H9 (cell line): ENCODE measurements at regions not wholly inside any gene's neighbourhood (a gene's known extent, or its start where the extent isn't known, plus 50 kb on each side); places are given as distances from the start of the nearest gene placed in this dataset.

Source experiments
- DNase-seq: peaks from one replicate; pipeline ENCODE4 v3.0.0-alpha.2; 2017
- H2AFZ ChIP-seq: one replicate; pipeline ENCODE4 v1.6.1; 2013; ENCODE audit warnings: mild to moderate bottlenecking, low read length, control low read depth, moderate library complexity
- H2AK5ac ChIP-seq: 2 replicates; pipeline ENCODE4 v1.6.1; 2013; ENCODE audit warnings: low read length, control low read depth, mixed read lengths; ENCODE audit not compliant: insufficient read length
- H2BK120ac ChIP-seq: one replicate; pipeline ENCODE4 v1.6.1; 2013; ENCODE audit warnings: low read depth, mild to moderate bottlenecking, low read length, control low read depth, inconsistent platforms; ENCODE audit not compliant: poor library complexity, severe bottlenecking
- H2BK12ac ChIP-seq: 2 replicates; pipeline ENCODE4 v1.6.1; 2013; ENCODE audit warnings: low read length, control low read depth, mixed read lengths, low read depth; ENCODE audit not compliant: insufficient read length
- H2BK15ac ChIP-seq: 2 replicates; pipeline ENCODE4 v1.6.1; 2013; ENCODE audit warnings: low read depth, low read length, control low read depth
- H2BK20ac ChIP-seq: one replicate; pipeline ENCODE4 v1.6.1; 2013; ENCODE audit warnings: low read depth, mild to moderate bottlenecking, low read length, control low read depth, inconsistent platforms; ENCODE audit not compliant: poor library complexity, severe bottlenecking
- H2BK5ac ChIP-seq: 2 replicates; pipeline ENCODE4 v1.6.1; 2013; ENCODE audit warnings: low read length, control low read depth, mixed read lengths; ENCODE audit not compliant: insufficient read length
- H3K14ac ChIP-seq: 2 replicates; pipeline ENCODE4 v1.6.1; 2013; ENCODE audit warnings: low read length, control low read depth; ENCODE audit not compliant: insufficient read depth
- H3K18ac ChIP-seq: 2 replicates; pipeline ENCODE4 v1.6.1; 2013; ENCODE audit warnings: low read depth, mild to moderate bottlenecking, mixed read lengths, low read length, control low read depth; ENCODE audit not compliant: insufficient read length
- H3K23ac ChIP-seq: 2 replicates; pipeline ENCODE4 v1.6.1; 2013; ENCODE audit warnings: low read length, control low read depth, mixed read lengths, low read depth; ENCODE audit not compliant: insufficient read length
- H3K23me2 ChIP-seq: 2 replicates; pipeline ENCODE4 v1.6.1; 2013; ENCODE audit warnings: low read depth, mild to moderate bottlenecking, mixed read lengths, low read length, control low read depth; ENCODE audit not compliant: insufficient read length, poor library complexity, severe bottlenecking
- H3K27ac ChIP-seq: 2 replicates; pipeline ENCODE4 v1.5.1; 2013; ENCODE audit warnings: low read length, control low read depth, mixed read lengths, low read depth; ENCODE audit not compliant: insufficient read length
- H3K27me3 ChIP-seq: 2 replicates; pipeline ENCODE4 v1.6.1; 2013; ENCODE audit warnings: low read length, control low read depth, inconsistent platforms; ENCODE audit not compliant: insufficient read depth
- H3K4ac ChIP-seq: 2 replicates; pipeline ENCODE4 v1.6.1; 2013; ENCODE audit warnings: low read depth, mild to moderate bottlenecking, control low read depth, inconsistent platforms, low read length, moderate library complexity
- H3K4me1 ChIP-seq: 2 replicates; pipeline ENCODE4 v1.6.1; 2013; ENCODE audit warnings: low read length, control low read depth, inconsistent platforms; ENCODE audit not compliant: insufficient read depth
- H3K4me2 ChIP-seq: 2 replicates; pipeline ENCODE4 v1.6.1; 2013; ENCODE audit warnings: low read length, control low read depth, mixed read lengths; ENCODE audit not compliant: insufficient read length, insufficient read depth
- H3K56ac ChIP-seq: 2 replicates; pipeline ENCODE4 v1.6.1; 2013; ENCODE audit warnings: low read depth, mild to moderate bottlenecking, mixed read lengths, low read length, control low read depth; ENCODE audit not compliant: insufficient read length
- H3K79me1 ChIP-seq: 2 replicates; pipeline ENCODE4 v1.6.1; 2013; ENCODE audit warnings: low read depth, mild to moderate bottlenecking, moderate library complexity, low read length, control low read depth, inconsistent platforms; ENCODE audit not compliant: insufficient read depth, poor library complexity, severe bottlenecking
- H3K79me2 ChIP-seq: 2 replicates; pipeline ENCODE4 v1.6.1; 2013; ENCODE audit warnings: low read length, control low read depth, inconsistent platforms; ENCODE audit not compliant: insufficient read depth
- H3K9ac ChIP-seq: 2 replicates; pipeline ENCODE4 v1.6.1; 2013; ENCODE audit warnings: low read length, control low read depth, mixed read lengths; ENCODE audit not compliant: insufficient read length; ENCODE audit errors: extremely low read depth
- H3K9me3 ChIP-seq: one replicate; pipeline ENCODE4 v1.6.1; 2013; ENCODE audit warnings: low read depth, low read length, inconsistent platforms; ENCODE audit not compliant: control insufficient read depth
- H3T11ph ChIP-seq: one replicate; pipeline ENCODE4 v1.6.1; 2013; ENCODE audit warnings: mild to moderate bottlenecking, low read length, control low read depth, inconsistent platforms
- H4K20me1 ChIP-seq: one replicate; pipeline ENCODE4 v1.6.1; 2013; ENCODE audit not compliant: control insufficient read depth, insufficient read length, insufficient read depth
- H4K5ac ChIP-seq: 2 replicates; pipeline ENCODE4 v1.6.1; 2013; ENCODE audit warnings: low read depth, mild to moderate bottlenecking, mixed read lengths, low read length, control low read depth; ENCODE audit not compliant: insufficient read length
- H4K8ac ChIP-seq: replicated peaks from 2 replicates; pipeline ENCODE4 v1.6.1; 2013; ENCODE audit warnings: low read length, control low read depth, mixed read lengths, low read depth; ENCODE audit not compliant: insufficient read length
- H4K91ac ChIP-seq: 2 replicates; pipeline ENCODE4 v1.6.1; 2013; ENCODE audit warnings: low read depth, mild to moderate bottlenecking, moderate library complexity, mixed read lengths, low read length, control low read depth; ENCODE audit not compliant: insufficient read length
- H3K27ac Mint-ChIP-seq, 3 experiments: 2 replicates in 2 of 3; 3 replicates in 1 of 3; pipeline ENCODE4 v1.8.0; 2020 to 2021; ENCODE audit warnings: mixed read lengths in 3 of 3, mild to moderate bottlenecking in 1 of 3, moderate library complexity in 1 of 3
- H3K27me3 Mint-ChIP-seq: 2 replicates; pipeline ENCODE4 v1.8.0; 2021; ENCODE audit warnings: low read depth, mild to moderate bottlenecking, moderate library complexity, mixed read lengths
- H3K36me3 Mint-ChIP-seq, 3 experiments: 2 replicates in 2 of 3; 3 replicates in 1 of 3; pipeline ENCODE4 v1.8.0; 2020 to 2021; ENCODE audit warnings: low read depth in 3 of 3, mixed read lengths in 3 of 3; ENCODE audit not compliant: insufficient read depth in 1 of 3
- H3K4me1 Mint-ChIP-seq, 2 experiments: 2 replicates each; pipeline ENCODE4 v1.8.0; 2020; ENCODE audit warnings: mixed read lengths in 2 of 2
- H3K4me3 Mint-ChIP-seq, 2 experiments: 2 replicates in 1 of 2; 3 replicates in 1 of 2; pipeline ENCODE4 v1.8.0; 2020 to 2021; ENCODE audit warnings: mild to moderate bottlenecking in 2 of 2, mixed read lengths in 2 of 2, moderate library complexity in 1 of 2
- H3K9me3 Mint-ChIP-seq, 2 experiments: 2 replicates in 1 of 2; 3 replicates in 1 of 2; pipeline ENCODE4 v1.8.0; 2020; ENCODE audit warnings: mild to moderate bottlenecking in 2 of 2, mixed read lengths in 2 of 2, moderate library complexity in 1 of 2
- CTCF ChIP-seq: fragments of 200-600 bp; sonication (generic); conservative IDR thresholded peaks from 3 replicates; pipeline ENCODE4 v1.8.0; 2021; ENCODE audit warnings: antibody characterized with exemption, mild to moderate bottlenecking
- WGBS: extraction: QIAGEN DNeasy Blood & Tissue Kit; methylation state at CpG from one replicate; pipeline ENCODE4 v1.1.7; 2013; ENCODE audit warnings: missing lambda C conversion rate, low lambda C conversion rate, mixed read lengths; ENCODE audit not compliant: insufficient read length; ENCODE audit errors: extremely low coverage; 5-methylcytosine and 5-hydroxymethylcytosine counted together

- no peak overlapping the region for H2AK5ac ChIP-seq
- no peak overlapping the region for H4K91ac ChIP-seq
- H3K27me3 Mint-ChIP-seq: no peaks in the 10 kb centered on the region
- H3K18ac ChIP-seq: no peak overlapping the region
- no peaks in the 10 kb centered on the region for H3K9me3 ChIP-seq
- no peak overlapping the region for H3K4ac ChIP-seq
- H3K4me1 ChIP-seq: no peaks in the 10 kb centered on the region
- H3K36me3 Mint-ChIP-seq: no peaks in the 10 kb centered on the region
- H3K4me3 Mint-ChIP-seq: no peak overlapping the region
- no peak overlapping the region for H3K9ac ChIP-seq
- H2BK120ac ChIP-seq: no peak overlapping the region
- no peaks in the 10 kb centered on the region for H4K20me1 ChIP-seq
- H2BK15ac ChIP-seq: no peak overlapping the region
- no peak overlapping the region for H3T11ph ChIP-seq
- no peak overlapping the region for H3K27ac Mint-ChIP-seq
- no peaks in the 10 kb centered on the region for H3K4me1 Mint-ChIP-seq
- H3K79me2 ChIP-seq: no peaks in the 10 kb centered on the region
- no peak overlapping the region for H3K23ac ChIP-seq
- WGBS: no CpG with 5 or more reads among the region's 3 CpGs
- H2BK20ac ChIP-seq: no peak overlapping the region
- H3K14ac ChIP-seq: no peak overlapping the region
- no peak overlapping the region for H2AFZ ChIP-seq
- no peak overlapping the region for H3K27ac ChIP-seq
- no peak overlapping the region for H4K5ac ChIP-seq
- H2BK5ac ChIP-seq: no peak overlapping the region
- H3K56ac ChIP-seq: no peak overlapping the region
- no peaks in the 10 kb centered on the region for H3K9me3 Mint-ChIP-seq
- H3K4me2 ChIP-seq: no peak overlapping the region
- no peak overlapping the region for H2BK12ac ChIP-seq
- no peaks in the 10 kb centered on the region for H3K23me2 ChIP-seq
- H3K79me1 ChIP-seq: no peaks in the 10 kb centered on the region
- no peak for DNase-seq
- no peaks in the 10 kb centered on the region for H3K27me3 ChIP-seq
- no peak for TF ChIP-seq CTCF
- H4K8ac ChIP-seq: no peak overlapping the region
Measured at GRCh38 chr13:78836238-78836784, 177.4 kb upstream of the OBI1 start.
